ENCODE measurements at regions not wholly inside any gene's neighbourhood (a gene's known extent, or its start where the extent isn't known, plus 50 kb on each side); places are given as distances from the start of the nearest gene placed in this dataset.

DNA sequence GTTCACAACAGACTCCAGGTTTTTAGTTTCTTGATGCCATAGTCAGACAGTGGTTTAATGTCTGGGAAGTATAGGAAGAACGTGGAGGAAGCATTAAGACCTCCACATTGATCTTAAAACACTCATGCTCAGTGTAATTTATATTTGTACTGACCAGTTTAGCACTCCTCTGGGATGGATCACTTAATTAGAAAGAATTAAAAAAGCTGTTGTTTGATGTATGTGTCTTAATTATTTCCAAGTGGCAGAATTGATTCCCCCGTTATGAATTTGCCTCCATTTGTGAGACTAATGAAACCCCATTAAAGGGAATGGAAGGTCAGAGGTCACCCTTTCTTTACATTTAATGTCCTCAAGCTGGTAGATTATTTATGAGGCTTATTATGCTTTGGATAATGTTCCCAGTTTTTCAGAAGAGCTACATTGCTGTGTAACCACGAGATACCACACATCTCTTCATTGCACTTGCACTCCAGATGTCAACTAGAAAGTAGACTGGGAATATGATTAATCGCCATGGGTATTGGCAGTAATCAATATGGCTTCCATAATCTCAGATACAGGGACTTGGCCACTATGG, 270.0 kb upstream of the JAG1 start:
- no peaks in the 10 kb centered on the region for H3K27me3 ChIP-seq (ENCODE audit: insufficient read depth, poor library complexity, severe bottlenecking)
- DNase-seq (ENCODE audit: low spot score) (no peak), ATAC-seq (ENCODE audit: low read depth) (no peak)
- no peaks in the 10 kb centered on the region for H3K9me3 ChIP-seq (ENCODE audit: severe bottlenecking)
- H3K4me3 ChIP-seq (ENCODE audit: severe bottlenecking) = no peak overlapping the region
- TF ChIP-seq, protein P1, sequence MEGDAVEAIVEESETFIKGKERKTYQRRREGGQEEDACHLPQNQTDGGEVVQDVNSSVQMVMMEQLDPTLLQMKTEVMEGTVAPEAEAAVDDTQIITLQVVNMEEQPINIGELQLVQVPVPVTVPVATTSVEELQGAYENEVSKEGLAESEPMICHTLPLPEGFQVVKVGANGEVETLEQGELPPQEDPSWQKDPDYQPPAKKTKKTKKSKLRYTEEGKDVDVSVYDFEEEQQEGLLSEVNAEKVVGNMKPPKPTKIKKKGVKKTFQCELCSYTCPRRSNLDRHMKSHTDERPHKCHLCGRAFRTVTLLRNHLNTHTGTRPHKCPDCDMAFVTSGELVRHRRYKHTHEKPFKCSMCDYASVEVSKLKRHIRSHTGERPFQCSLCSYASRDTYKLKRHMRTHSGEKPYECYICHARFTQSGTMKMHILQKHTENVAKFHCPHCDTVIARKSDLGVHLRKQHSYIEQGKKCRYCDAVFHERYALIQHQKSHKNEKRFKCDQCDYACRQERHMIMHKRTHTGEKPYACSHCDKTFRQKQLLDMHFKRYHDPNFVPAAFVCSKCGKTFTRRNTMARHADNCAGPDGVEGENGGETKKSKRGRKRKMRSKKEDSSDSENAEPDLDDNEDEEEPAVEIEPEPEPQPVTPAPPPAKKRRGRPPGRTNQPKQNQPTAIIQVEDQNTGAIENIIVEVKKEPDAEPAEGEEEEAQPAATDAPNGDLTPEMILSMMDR (IDR thresholded peaks at IDR 0.05; ENCODE audit: poor library complexity, severe bottlenecking) = no peak
- no peaks in the 10 kb centered on the region for H3K36me3 ChIP-seq (ENCODE audit: low read depth)
- H3K27ac ChIP-seq (ENCODE audit: poor library complexity, severe bottlenecking) = no peak overlapping the region
- H3K4me1 ChIP-seq (ENCODE audit: insufficient read depth, poor library complexity, severe bottlenecking) = peaks cover 9% of the 10 kb centered on the region

GRCh38 chr20:10946124-10946880, 272.5 kb upstream of the JAG1 start:
- DNase-seq (ENCODE audit: low spot score) (no peak), ATAC-seq (ENCODE audit: low read depth) (no peak)
- no peaks in the 10 kb centered on the region for H3K9me3 ChIP-seq (ENCODE audit: severe bottlenecking)
- no peak overlapping the region for H3K4me3 ChIP-seq (ENCODE audit: severe bottlenecking)
- H3K27ac ChIP-seq (ENCODE audit: poor library complexity, severe bottlenecking) = no peak overlapping the region
- H3K4me1 ChIP-seq (ENCODE audit: insufficient read depth, poor library complexity, severe bottlenecking) = no peaks in the 10 kb centered on the region
- TF ChIP-seq, protein P1 (IDR thresholded peaks at IDR 0.05; ENCODE audit: poor library complexity, severe bottlenecking) = no peak
- no peaks in the 10 kb centered on the region for H3K27me3 ChIP-seq (ENCODE audit: insufficient read depth, poor library complexity, severe bottlenecking)
- no peaks in the 10 kb centered on the region for H3K36me3 ChIP-seq (ENCODE audit: low read depth)

- no peaks in the 10 kb centered on the region for H3K9me3 ChIP-seq (ENCODE audit: severe bottlenecking)
- no peaks in the 10 kb centered on the region for H3K27me3 ChIP-seq (ENCODE audit: insufficient read depth, poor library complexity, severe bottlenecking)
- H3K4me3 ChIP-seq (ENCODE audit: severe bottlenecking) = no peak overlapping the region
- H3K27ac ChIP-seq (ENCODE audit: poor library complexity, severe bottlenecking) = no peak overlapping the region
- H3K36me3 ChIP-seq (ENCODE audit: low read depth) = no peaks in the 10 kb centered on the region
- no peaks in the 10 kb centered on the region for H3K4me1 ChIP-seq (ENCODE audit: insufficient read depth, poor library complexity, severe bottlenecking)
- DNase-seq (ENCODE audit: low spot score) (no peak), ATAC-seq (ENCODE audit: low read depth) (no peak)
- TF ChIP-seq, protein P1 (IDR thresholded peaks at IDR 0.05; ENCODE audit: poor library complexity, severe bottlenecking) = no peak
Measured at GRCh38 chr20:10947726-10948125, 273.9 kb upstream of the JAG1 start.

- DNase-seq (ENCODE audit: low spot score) = no peak
- no peak for ATAC-seq (ENCODE audit: low read depth)
- Histone ChIP-seq H3K36me3 (ENCODE audit: low read depth) (no peaks in the 10 kb centered on the region), H3K4me1 (ENCODE audit: insufficient read depth, poor library complexity, severe bottlenecking) (peaks cover 18% of the 10 kb centered on the region), H3K27me3 (ENCODE audit: insufficient read depth, poor library complexity, severe bottlenecking) (no peaks in the 10 kb centered on the region), H3K9me3 (ENCODE audit: severe bottlenecking) (no peaks in the 10 kb centered on the region), H3K4me3 (ENCODE audit: severe bottlenecking) (no peak overlapping the region), H3K27ac (ENCODE audit: poor library complexity, severe bottlenecking) (no peak overlapping the region)
- TF ChIP-seq, protein P1 (IDR thresholded peaks at IDR 0.05; ENCODE audit: poor library complexity, severe bottlenecking) = no peak
Measured at GRCh38 chr20:10949930-10950783, 276.4 kb upstream of the JAG1 start.

Data from RWPE2 (cell line).